CD4-positive, alpha-beta T cell treated with Interleukin-4 for 1 hour (primary cell): ENCODE measurements at regions not wholly inside any gene's neighbourhood (a gene's known extent, or its start where the extent isn't known, plus 50 kb on each side); places are given as distances from the start of the nearest gene placed in this dataset.
"Not testable (repeated sequence)": the region's sequence is repeated elsewhere in the genome, so short reads cannot be mapped to it uniquely, and the experiment has no call there.

Experiments used
- DNase-seq, 2 donors: peaks; one replicate each; pipeline ENCODE4 v3.0.0-alpha.2; 2020 to 2022

- no peak for DNase-seq
Observed at GRCh38 chr5:72692651-72693442, 123.6 kb upstream of the TNPO1 start.

GRCh38 chr5:72692231-72692637 lies 124.2 kb upstream of the TNPO1 start:
- no peak for DNase-seq

GRCh38 chr5:72691751-72692150 lies 124.7 kb upstream of the TNPO1 start:
- DNase-seq: no peak

GRCh38 chr5:72688916-72689315 lies 127.5 kb upstream of the TNPO1 start:
- no peak for DNase-seq

GRCh38 chr5:72687288-72687687 lies 129.2 kb upstream of the TNPO1 start:
- DNase-seq: no peak

- no peak for DNase-seq
Observed at GRCh38 chr5:72682561-72682960, 133.9 kb upstream of the TNPO1 start.

- no peak for DNase-seq
Observed at GRCh38 chr5:72681781-72682180, 134.7 kb upstream of the TNPO1 start.

GRCh38 chr5:72677447-72677846 lies 139.0 kb upstream of the TNPO1 start:
- DNase-seq: no peak

GRCh38 chr5:72676831-72677230 lies 139.6 kb upstream of the TNPO1 start:
- not testable (repeated sequence) for DNase-seq

GRCh38 chr5:72673623-72674022 lies 142.8 kb upstream of the TNPO1 start:
- DNase-seq: no peak

GRCh38 chr5:72673180-72673579 lies 143.3 kb upstream of the TNPO1 start:
- no peak for DNase-seq

GRCh38 chr5:72667708-72668107 lies 148.8 kb upstream of the TNPO1 start:
- no peak for DNase-seq

GRCh38 chr5:72662936-72663335 lies 153.5 kb upstream of the TNPO1 start:
- no peak for DNase-seq

- no peak for DNase-seq
Observed at GRCh38 chr5:72662305-72662704, 154.2 kb upstream of the TNPO1 start.

GRCh38 chr5:72661405-72661804 lies 154.2 kb upstream of the ZNF366 start:
- DNase-seq: no peak

GRCh38 chr5:72659726-72660125 lies 152.5 kb upstream of the ZNF366 start:
- DNase-seq: no peak

GRCh38 chr5:72658761-72659540 lies 151.7 kb upstream of the ZNF366 start:
- DNase-seq: no peak

- DNase-seq: no peak
Observed at GRCh38 chr5:72658161-72658560, 151.0 kb upstream of the ZNF366 start.

- no peak for DNase-seq
Observed at GRCh38 chr5:72656756-72657513, 149.7 kb upstream of the ZNF366 start.

GRCh38 chr5:72656331-72656730 lies 149.1 kb upstream of the ZNF366 start:
- no peak for DNase-seq

GRCh38 chr5:72654231-72654630 lies 147.0 kb upstream of the ZNF366 start:
- DNase-seq: no peak

- DNase-seq: no peak
Observed at GRCh38 chr5:72653586-72653985, 146.4 kb upstream of the ZNF366 start.

- no peak for DNase-seq
Observed at GRCh38 chr5:72651779-72652178, 144.6 kb upstream of the ZNF366 start.

GRCh38 chr5:72651109-72651508 lies 143.9 kb upstream of the ZNF366 start:
- no peak for DNase-seq
